GM12878 (cell line): ENCODE measurements at regions not wholly inside any gene's neighbourhood (a gene's known extent, or its start where the extent isn't known, plus 50 kb on each side); places are given as distances from the start of the nearest gene placed in this dataset.

Experiments used
- ATAC-seq: fragments of 200-7000 bp; cut with Tn5 transposase; 3 replicates; pipeline ENCODE4 v1.9.1; 2020; ENCODE audit warnings: mild to moderate bottlenecking, moderate library complexity
- BruUV-seq: library from RNA; stranded (reverse); fragments of 400-500 nt; replicated peaks from 2 replicates; lab custom pipeline; 2021; lab: Mats Ljungman, UMichigan
- CTCF ChIA-PET: fragments of 300-600 bp; sonication (Branson Sonifier 250); formaldehyde crosslinking; extraction: SDS; loops from one replicate; lab custom pipeline; 2021; ENCODE audit warnings: inconsistent platforms; lab: Yijun Ruan, JAX
- POLR2A ChIA-PET: fragments of 350-600 bp; formaldehyde crosslinking; extraction: SDS; loops from one replicate; lab custom pipeline; 2021; ENCODE audit warnings: inconsistent platforms; lab: Charles Lee
- RAD21 ChIA-PET: fragments of 300-600 bp; sonication (Branson Sonifier 250); formaldehyde crosslinking; loops from one replicate; lab custom pipeline; 2023; ENCODE audit warnings: antibody characterized with exemption; ENCODE audit not compliant: unreplicated experiment; lab: Charles Lee
- SMC1A ChIA-PET: fragments of 300-600 bp; sonication (Branson Sonifier 250); formaldehyde crosslinking; loops from one replicate; lab custom pipeline; 2023; ENCODE audit not compliant: unreplicated experiment, uncharacterized antibody; lab: Charles Lee
- DNase-seq: peaks from one replicate; pipeline ENCODE4 v3.0.0-alpha.2; 2011; ENCODE audit warnings: low read depth, low spot score
- FAIRE-seq: peaks from 3 replicates; lab custom pipeline; 2011; peaks lifted over from hg19 to GRCh38; lab: Jason Lieb, UNC
- H2AFZ ChIP-seq: 2 replicates; pipeline ENCODE4 v1.6.0; 2011; ENCODE audit warnings: low read depth, low read length, control low read depth; ENCODE audit not compliant: control insufficient read depth
- H3K27ac ChIP-seq: 2 replicates; pipeline ENCODE4 v1.5.1; 2011; ENCODE audit warnings: control low read depth; ENCODE audit not compliant: control insufficient read depth, insufficient read depth
- H3K27me3 ChIP-seq, 2 experiments: replicated peaks in 1 of 2; 2 replicates each; pipeline versions ENCODE4 v1.6.0 to v1.6.1; 2011; ENCODE audit warnings: low read length in 1 of 2; ENCODE audit not compliant: control insufficient read depth in 2 of 2, insufficient read depth in 2 of 2
- H3K36me3 ChIP-seq, 2 experiments: 2 replicates each; pipeline ENCODE4 v1.5.1; 2011; ENCODE audit warnings: low read length in 1 of 2; ENCODE audit not compliant: control insufficient read depth in 2 of 2, insufficient read depth in 2 of 2
- H3K4me1 ChIP-seq: 2 replicates; pipeline ENCODE4 v1.6.1; 2011; ENCODE audit warnings: mild to moderate bottlenecking, low read length, moderate library complexity, mixed read lengths; ENCODE audit not compliant: control insufficient read depth, insufficient read depth
- H3K4me2 ChIP-seq: 2 replicates; pipeline ENCODE4 v1.6.0; 2011; ENCODE audit warnings: control low read depth; ENCODE audit not compliant: control insufficient read depth, insufficient read depth
- H3K4me3 ChIP-seq: fragments of 200-600 bp; sonication (generic); 2 replicates; pipeline ENCODE4 v1.5.1; 2016
- H3K79me2 ChIP-seq: 2 replicates; pipeline ENCODE4 v1.6.0; 2011; ENCODE audit warnings: low read length; ENCODE audit not compliant: control insufficient read depth, insufficient read depth
- H3K9ac ChIP-seq: 2 replicates; pipeline ENCODE4 v1.8.0; 2011; ENCODE audit warnings: low read length, control low read depth, mixed read lengths; ENCODE audit not compliant: control insufficient read depth, insufficient read depth
- H3K9me3 ChIP-seq: replicated peaks from 3 replicates; pipeline ENCODE4 v1.5.1; 2011; ENCODE audit warnings: mild to moderate bottlenecking, low read length; ENCODE audit not compliant: control insufficient read depth, insufficient read depth
- H4K20me1 ChIP-seq: 2 replicates; pipeline ENCODE4 v1.6.0; 2011; ENCODE audit not compliant: control insufficient read depth, insufficient read depth
- BACH1 ChIP-seq: fragments of 450-650 bp; IDR thresholded peaks from 2 replicates; pipeline ENCODE4 v1.6.1; 2017; ENCODE audit warnings: mild to moderate bottlenecking, borderline replicate concordance
- BCL3 ChIP-seq: IDR thresholded peaks from 2 replicates; pipeline ENCODE4 v1.6.1; 2011; ENCODE audit warnings: borderline replicate concordance, low read depth, mild to moderate bottlenecking, moderate library complexity, low read length; ENCODE audit not compliant: insufficient read depth, poor library complexity, severe bottlenecking
- CREB1 ChIP-seq: IDR thresholded peaks from 2 replicates; pipeline ENCODE4 v1.6.1; 2012; ENCODE audit warnings: low read depth, mild to moderate bottlenecking, inconsistent platforms
- EED ChIP-seq: sonication (generic); IDR thresholded peaks from 2 replicates; pipeline ENCODE4 v1.6.1; 2016; ENCODE audit warnings: antibody characterized with exemption, low read depth
- EP300 ChIP-seq, 2 experiments: fragments of 150-350 bp in 1 of 2; IDR thresholded peaks; 2 replicates each; pipeline ENCODE4 v1.6.1; 2011 to 2012; ENCODE audit warnings: low read depth in 2 of 2, low read length in 2 of 2, borderline replicate concordance in 1 of 2, improper control_type of control experiment in 1 of 2, inconsistent platforms in 1 of 2; ENCODE audit not compliant: control insufficient read depth in 1 of 2
- ETV6 ChIP-seq, 2 experiments: fragments of 450-650 bp in 1 of 2; IDR thresholded peaks in 1 of 2; conservative IDR thresholded peaks in 1 of 2; 2 replicates each; pipeline ENCODE4 v1.6.1; 2014; ENCODE audit warnings: antibody characterized with exemption in 1 of 2, borderline replicate concordance in 1 of 2, low read depth in 1 of 2, mild to moderate bottlenecking in 1 of 2, moderate library complexity in 1 of 2
- EZH2 ChIP-seq: IDR thresholded peaks from 2 replicates; pipeline ENCODE4 v1.6.1; 2012; ENCODE audit warnings: low read depth, mild to moderate bottlenecking, control low read depth, inconsistent platforms, low read length, borderline replicate concordance; ENCODE audit not compliant: control insufficient read depth
- MTA2 ChIP-seq: fragments of 450-650 bp; IDR thresholded peaks from 2 replicates; pipeline ENCODE4 v1.6.1; 2016; ENCODE audit warnings: low read depth, mild to moderate bottlenecking, moderate library complexity
- ZNF274 ChIP-seq: IDR thresholded peaks from one replicate; pipeline ENCODE4 v1.8.0; 2011; ENCODE audit not compliant: insufficient read length, insufficient read depth
- WGBS: methylation state at CpG from one replicate; pipeline ENCODE4 v1.1.6; 2016; ENCODE audit warnings: low lambda C conversion rate; ENCODE audit not compliant: insufficient replicate concordance, insufficient coverage; ENCODE audit errors: missing lambda C conversion rate; 5-methylcytosine and 5-hydroxymethylcytosine counted together
- in situ Hi-C: fragments of 300-500 bp; cut with MboI; formaldehyde crosslinking; loops from 9 replicates; pipeline ENCODE4 v1.14.3; 2018; ENCODE audit warnings: mixed read lengths
- intact Hi-C: fragments of 100-400 bp; cut with micrococcal nuclease; formaldehyde crosslinking; loops from one replicate; pipeline ENCODE4 v1.14.2; 2022; ENCODE audit not compliant: unreplicated experiment

- Histone ChIP-seq H3K4me3 (no peak overlapping the region), H3K9me3 (no peaks in the 10 kb centered on the region; the same call in 2 of the 3 replicates), H3K4me2 (no peak overlapping the region), H3K79me2 (no peaks in the 10 kb centered on the region), H3K27me3 (no peaks in the 10 kb centered on the region), H2AFZ (no peak overlapping the region), H3K4me1 (no peaks in the 10 kb centered on the region), H3K27ac (no peak overlapping the region), H4K20me1 (no peaks in the 10 kb centered on the region), H3K36me3 (no peaks in the 10 kb centered on the region), H3K9ac (no peak overlapping the region)
- SMC1A ChIA-PET: no interaction called here
- 6% methylated on average over 7 of the region's 10 CpGs for WGBS
- intact Hi-C loops: no loop called here
- in situ Hi-C loops: no loop called here
- TF ChIP-seq EP300 (IDR thresholded peaks at IDR 0.05; ENCODE audit: borderline replicate concordance in 1 of 2, control insufficient read depth in 1 of 2, low read depth in 2 of 2, low read length in 2 of 2): no peak
- no peak for TF ChIP-seq BACH1
- no peak for TF ChIP-seq BCL3
- TF ChIP-seq EZH2: no peak
- no peak for TF ChIP-seq EED
- TF ChIP-seq CREB1: no peak
- TF ChIP-seq ZNF274: no peak
- no peak for TF ChIP-seq ETV6 (conservative IDR thresholded peaks at IDR 0.05 in 1 of 2, IDR thresholded peaks at IDR 0.05 in 1 of 2; ENCODE audit: borderline replicate concordance in 1 of 2, low read depth in 1 of 2)
- no peak for TF ChIP-seq MTA2
- no TSS peak for BruUV-seq
- DNase-seq (no peak), ATAC-seq (no peak), FAIRE-seq (no peak)
- POLR2A ChIA-PET: no interaction called here
- RAD21 ChIA-PET: no interaction called here
- CTCF ChIA-PET: no interaction called here
Measured at GRCh38 chr22:27372969-27373670, 428.4 kb downstream of the MN1 start.
